CMK (cell line): ENCODE measurements at regions not wholly inside any gene's neighbourhood (a gene's known extent, or its start where the extent isn't known, plus 50 kb on each side); places are given as distances from the start of the nearest gene placed in this dataset.
"Not testable (repeated sequence)": the region's sequence is repeated elsewhere in the genome, so short reads cannot be mapped to it uniquely, and the experiment has no call there.

ENCODE experiments used
- DNase-seq: peaks from one replicate; pipeline ENCODE4 v3.0.0-alpha.2; 2010; ENCODE audit warnings: low read depth

DNA sequence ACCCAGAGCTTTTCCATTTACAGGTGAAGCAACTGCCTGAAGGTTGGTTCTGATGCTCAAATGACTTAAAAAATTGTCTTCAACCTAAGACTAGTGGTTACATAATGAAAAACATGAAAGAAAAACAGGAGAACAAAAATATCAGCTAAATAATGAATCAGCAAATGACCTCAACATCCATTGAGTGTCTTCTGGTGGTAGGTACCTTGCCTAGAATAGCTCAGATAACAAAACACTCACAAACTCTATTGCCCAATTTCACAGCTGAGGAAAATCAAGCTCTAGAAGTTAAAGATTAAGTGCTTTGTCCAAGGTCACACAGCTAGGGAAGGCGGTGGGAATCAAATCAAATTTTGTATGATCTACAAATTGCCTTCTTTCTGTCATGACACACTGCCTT is 304.6 kb upstream of the CDH11 start:
- DNase-seq = no peak

DNA sequence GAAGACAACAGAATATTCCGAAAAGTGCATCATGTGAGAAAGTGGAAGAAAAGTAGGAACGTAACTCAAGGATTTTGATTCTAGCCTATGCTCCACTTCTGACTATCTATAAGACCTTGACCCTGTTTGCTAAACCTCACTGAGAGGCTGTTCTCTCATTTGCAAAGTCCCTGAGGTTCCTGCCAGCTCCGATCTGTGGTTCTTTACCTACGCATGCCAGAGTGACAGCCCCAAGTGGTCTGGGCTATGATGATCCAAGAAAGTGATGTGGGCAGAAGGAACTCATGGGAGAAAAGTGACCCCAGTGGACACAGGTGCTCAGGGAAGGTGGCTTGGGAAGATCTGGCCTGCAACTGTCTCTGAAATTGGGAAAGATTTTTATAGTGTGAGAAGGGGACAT is 301.1 kb upstream of the CDH11 start:
- no peak for DNase-seq

DNA sequence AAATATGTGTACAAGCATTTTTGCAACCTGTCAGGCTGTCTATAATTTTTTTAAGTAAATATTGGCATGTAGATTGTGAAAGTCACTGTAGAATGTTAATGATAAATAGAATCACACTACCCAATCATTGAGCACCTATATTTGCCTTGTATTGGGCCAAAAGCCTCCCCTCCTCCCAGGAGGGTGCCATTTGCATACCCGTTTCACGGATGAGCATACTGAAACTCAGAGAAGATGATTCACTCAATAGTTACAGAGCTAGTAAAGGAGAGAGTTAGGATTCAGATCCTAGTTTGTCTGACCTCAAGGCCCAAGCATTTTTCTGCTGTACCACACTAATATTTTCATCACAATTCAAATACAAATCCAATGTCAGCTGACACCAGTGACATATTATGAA is 299.7 kb upstream of the CDH11 start:
- DNase-seq = no peak

DNA sequence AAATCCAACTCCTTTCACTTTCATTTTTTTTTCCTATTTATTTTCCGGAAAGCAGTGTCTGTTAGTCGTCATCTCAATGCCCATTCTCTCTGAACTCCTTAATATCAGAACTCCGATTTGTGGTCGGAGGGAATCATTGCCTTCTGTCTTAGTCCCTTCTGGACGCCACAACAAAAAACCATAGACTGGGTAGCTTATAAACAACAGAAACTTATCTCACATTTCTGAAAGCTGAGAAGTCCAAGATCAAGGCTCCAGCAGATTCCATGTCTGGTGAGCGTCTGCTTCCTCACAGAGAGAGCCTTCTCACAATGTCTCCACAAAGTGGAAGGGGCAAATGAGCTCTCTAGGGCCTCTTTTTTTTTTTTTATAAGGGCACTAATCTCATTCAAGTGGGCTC is 296.6 kb upstream of the CDH11 start:
- DNase-seq = no peak

DNA sequence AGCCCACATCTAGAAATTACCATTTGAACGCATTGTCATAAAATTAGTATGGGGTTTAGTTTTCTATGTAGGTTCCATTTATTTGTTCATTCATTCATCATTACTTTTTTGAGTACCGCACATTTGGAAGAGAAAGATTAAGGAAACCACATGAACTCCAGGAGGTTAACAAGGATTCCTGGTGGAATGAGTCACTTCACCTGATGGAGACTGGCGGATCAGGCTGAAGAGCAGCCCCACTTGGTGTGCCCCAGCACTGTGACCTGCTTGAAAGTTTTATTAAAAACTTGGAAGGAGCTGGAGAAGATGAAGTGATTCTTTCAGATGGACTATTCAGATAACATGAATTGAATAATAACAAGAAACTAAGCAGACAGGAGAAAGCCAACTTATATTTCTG is 293.6 kb upstream of the CDH11 start:
- no peak for DNase-seq

DNA sequence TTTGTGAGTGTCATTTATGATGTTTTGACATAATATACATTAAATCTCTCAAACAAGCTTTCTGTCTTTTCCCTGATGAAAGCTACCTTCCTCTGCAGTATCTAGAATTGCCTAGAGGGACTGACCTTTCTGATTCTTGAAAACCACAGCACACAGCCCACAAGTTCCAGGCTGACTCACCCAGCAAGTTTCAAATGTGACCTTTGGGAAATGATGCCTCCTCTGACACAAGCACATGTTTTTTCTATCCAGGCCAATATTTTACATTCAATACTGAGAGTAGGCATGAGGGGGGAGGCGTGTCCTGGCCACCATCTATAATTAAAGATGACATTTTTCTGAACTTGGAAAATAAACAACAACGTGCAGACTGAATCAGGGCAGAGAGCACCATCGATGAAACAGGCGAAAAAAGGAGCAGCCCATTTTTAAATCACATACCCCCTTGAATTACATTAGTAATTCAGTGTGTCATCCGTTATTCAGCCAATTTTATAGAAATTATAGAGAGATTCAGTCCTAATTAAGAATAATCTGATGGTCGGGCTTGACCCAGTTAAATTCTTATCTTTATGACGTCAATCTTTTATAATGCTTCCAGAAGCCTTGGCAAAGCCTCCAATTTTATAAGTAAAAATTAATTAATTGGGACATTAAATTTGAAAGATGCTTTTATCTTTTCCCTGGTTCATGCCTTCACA is 292.6 kb upstream of the CDH11 start:
- no peak for DNase-seq

DNA sequence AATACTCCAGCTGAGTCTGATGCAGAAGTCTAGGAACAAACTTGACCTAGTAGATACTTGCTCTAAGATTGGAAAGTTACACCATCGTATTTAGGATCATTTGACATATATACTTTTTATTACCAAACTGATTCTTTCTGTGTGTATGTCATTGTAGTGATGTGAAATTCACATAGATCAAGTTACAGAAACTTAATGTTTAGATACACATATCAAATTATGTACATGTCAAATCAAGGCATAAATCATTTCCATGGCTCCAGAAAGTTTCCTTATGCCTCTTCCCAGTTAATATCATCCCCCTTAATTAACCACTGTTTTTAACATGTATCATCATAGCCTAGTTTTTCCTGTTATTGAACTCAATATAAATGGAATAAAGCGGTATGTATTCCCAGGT is 292.0 kb upstream of the CDH11 start:
- DNase-seq = no peak

DNA sequence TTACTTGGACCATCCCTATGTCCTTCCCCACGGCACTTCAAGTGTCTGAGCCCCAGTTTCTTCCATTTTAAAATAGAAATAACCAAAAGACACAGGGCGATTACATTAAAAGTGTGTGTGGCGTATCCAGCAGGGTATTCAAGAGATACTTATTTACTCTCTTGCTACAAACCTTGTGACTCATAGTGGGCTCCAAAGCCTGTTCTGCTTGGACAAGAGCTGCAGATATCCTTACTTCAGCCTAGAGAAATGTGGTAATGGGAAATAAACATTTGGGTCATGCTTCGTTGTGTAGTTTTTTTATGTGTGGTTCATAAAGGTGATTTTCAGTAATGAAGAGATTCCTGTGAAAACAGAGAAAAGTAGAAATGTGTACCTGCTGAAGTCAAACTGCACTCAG is 288.9 kb upstream of the CDH11 start:
- DNase-seq = no peak

DNA sequence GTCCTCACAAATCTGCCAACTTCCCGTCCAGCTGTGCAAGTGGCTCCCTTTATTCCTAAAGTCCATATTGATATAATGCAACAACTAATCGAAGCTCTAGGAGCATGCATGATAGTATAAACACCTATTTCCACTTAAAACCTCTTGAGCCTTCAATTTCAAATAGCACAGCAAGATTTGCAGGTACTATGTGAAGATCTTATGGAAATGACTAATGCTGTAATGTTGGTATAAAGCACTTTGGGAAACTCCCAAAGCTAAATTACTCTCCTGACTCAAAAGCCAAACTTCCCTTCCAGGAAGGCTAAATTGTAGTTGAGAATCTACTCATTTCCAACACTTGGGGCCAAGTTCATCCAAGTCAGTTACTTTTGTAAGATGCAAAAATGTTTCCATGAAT is 287.6 kb upstream of the CDH11 start:
- DNase-seq = no peak

DNA sequence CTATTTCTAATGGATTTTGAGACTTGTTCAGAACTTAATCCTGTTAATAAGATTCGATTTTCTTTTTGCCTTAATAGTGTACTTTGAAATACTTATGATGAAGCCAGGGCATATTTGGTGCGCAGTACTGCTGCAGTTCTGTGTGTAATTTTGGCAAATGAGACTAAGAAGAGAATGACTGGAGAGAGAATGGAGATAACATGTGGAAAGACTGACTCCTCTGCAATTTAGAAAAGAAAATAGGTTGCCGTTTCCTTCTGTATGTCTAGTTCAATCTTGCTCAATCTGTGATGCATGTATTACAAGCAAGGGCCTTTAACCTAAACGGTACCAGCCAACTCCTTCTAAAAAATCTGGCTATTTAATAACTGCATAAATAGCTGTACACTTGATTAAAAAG is 285.1 kb upstream of the CDH11 start:
- no peak for DNase-seq

DNA sequence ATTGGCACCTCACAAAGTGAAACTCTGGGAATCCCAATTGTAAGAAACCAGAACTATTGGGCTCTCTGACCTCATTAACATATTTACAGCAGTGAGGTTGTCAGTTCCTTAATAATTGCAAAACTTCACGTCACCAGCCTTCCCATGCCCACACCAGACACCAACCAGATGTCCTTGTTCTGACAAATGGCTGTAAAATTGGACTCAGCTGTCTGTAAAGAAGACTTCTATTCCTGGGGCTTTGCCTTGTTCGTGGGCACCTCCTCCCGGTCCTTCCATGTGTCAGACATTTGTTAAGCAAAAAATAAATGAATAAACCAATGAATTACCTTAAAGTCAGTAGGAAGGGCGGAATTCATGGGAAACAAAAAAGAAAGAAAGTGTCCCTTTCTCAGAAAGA is 284.3 kb upstream of the CDH11 start:
- no peak for DNase-seq

DNA sequence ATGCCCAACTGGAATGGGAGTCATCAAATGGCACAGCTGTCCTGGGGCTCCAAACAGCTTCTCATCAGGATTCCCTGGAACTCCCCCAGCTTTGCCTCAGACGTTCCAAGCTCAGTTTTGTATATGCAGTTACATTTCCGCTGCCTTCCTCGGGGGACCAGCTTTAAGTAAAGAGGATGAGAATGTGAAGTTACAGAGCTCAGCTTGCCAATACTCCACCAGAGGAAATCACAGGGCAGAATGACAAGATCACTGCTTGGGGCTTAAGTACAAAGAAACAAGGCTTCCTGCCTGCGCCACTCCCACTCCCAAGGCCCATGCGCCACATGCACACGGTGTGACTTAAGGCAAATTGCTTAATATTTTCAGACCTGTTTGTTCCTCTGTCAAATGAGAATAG is 272.4 kb upstream of the CDH11 start:
- no peak for DNase-seq

DNA sequence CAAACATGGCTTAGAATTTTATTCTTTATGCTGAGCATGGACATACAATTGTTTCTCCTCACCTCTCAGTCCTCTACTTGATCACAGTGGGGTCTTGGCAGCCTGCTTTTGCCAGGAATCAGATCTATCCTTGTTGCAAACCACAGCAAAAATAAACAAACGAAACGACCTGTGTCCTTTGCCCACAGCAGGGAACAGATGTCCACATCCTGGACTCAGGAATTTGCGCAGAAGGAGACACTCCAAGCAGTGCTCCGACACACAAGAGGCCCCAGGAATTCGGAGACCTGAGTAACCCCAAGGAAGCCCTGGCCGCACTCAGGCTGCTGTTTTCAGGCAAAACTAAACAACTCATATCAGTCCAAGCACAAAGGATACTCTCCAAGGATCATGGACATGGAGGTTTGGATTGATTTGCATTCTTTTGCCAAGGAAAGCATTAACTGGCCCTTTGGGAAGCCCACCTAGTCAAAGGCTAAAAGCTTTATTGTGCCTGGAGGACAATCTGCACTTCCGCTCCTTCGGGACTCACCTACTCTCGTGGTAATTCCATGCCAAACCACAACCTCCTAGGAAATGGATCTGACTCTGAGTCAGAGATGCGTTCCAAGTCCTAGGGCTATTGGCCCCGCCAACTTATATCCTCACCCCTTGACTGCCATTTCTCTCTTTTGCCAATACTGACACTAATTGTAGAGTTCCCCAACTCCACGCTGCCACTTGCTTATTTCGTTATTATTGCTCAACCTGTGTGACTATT is 271.1 kb upstream of the CDH11 start:
- no peak for DNase-seq

DNA sequence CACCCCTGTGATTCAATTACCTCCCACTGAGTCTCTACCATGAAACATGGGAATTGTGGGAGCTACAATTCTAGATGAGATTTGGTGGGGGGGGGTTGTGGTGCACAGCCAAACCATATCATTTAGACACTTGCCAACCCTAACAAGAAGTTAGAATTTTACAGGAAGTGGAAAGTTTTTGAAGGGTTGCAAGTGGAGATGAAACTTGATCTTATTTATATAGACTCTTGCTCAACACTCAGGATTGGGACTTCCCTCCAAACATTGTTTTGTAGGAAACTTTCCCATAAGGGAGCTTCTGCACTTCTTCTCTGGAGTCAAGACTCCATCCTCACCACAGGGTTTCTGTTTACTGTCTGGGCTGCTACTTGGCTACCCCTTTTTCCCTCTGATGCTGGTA is 266.7 kb upstream of the CDH11 start:
- no peak for DNase-seq

DNA sequence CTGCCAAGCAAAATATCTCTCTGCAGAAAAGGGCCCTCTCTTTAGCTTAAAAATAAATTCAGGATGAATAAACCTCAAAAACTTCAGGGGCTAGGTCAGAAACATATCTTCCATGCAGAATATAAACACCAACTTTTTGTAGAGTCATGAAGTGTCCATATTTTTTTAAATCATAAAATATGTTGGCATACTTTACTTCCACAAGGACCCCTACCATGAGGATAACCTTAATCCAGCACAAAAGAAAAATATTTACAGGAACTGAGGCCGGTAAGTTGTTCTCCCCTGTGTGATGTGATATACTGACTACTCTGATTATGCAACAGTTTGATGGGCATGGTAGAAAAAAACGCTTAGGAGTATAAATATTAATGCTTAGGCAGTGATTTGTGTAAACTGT is 264.8 kb upstream of the CDH11 start:
- no peak for DNase-seq

DNA sequence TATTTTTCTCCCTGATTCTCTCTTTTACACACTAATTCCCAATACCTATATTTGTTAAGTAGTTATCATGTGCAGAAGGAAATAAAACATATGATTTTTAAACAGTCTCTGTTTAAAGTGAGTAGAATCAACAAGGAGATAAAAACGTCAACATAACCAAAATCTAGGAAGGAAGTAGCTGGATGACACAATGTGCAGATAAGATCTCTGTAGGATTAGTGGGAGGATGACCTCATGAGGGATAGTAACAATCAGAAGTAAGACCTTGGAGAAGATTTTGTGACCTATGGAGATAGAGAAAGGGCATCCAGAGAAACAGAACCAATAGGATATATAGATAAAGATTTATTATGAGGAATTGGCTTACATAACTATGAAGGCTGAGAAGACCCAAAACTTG is 262.6 kb upstream of the CDH11 start:
- no peak for DNase-seq

DNA sequence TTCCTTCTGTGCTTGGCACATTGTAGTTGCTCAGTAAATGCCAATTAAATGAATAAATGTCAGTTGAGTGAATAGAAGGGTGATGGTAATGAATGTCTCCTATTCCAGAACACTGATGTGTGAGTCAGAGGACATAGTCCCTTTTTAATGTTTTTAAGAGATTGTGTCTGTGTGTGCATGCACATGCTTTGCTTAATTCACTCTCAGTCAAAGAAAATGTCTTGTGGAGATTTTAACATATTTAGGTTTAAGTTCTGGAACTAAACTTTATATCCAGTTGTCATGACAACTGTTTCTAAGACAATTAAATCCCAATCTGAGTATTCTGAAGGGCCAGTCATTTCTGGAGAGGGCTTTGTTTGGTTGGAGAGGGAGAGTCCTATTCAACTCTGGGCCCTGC is 255.3 kb upstream of the CDH11 start:
- no peak for DNase-seq

DNA sequence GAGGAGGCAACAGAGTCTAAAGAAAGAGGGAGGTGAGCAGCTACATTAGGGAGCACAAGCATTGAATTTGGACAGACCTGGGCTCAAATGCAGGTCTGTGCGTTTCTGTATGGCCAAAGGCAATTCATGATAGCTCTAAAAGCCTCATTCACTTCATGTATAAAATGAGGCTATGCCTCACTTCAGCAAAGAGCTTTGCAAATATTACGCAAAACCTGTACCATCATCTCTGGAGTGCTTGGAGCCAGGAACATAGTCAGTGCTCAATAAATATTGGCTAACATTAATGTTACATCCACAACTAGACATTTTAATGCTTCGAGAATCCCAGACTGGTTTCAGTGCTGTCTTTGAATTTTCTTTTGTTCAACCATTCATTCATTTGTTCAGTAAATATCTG is 254.7 kb upstream of the CDH11 start:
- DNase-seq = no peak

DNA sequence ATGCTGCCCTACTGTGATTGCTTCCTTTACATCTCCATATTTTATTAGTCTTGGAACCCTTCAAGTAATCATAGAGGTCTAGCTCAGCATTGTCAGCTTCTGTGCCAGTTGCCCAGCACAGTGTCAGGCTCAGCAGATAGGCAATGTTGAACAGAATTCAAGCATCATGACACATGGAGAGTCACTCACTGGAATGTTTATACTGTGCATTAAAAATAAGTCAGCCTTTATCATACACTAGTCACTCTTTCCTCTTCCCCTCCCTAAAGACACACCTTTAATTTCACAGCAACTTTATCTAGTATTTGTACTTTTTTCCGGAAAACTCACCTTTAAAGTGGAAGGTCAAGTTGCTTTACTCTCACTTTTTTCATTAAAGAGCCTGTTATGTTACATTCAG is 253.8 kb upstream of the CDH11 start:
- DNase-seq = no peak

DNA sequence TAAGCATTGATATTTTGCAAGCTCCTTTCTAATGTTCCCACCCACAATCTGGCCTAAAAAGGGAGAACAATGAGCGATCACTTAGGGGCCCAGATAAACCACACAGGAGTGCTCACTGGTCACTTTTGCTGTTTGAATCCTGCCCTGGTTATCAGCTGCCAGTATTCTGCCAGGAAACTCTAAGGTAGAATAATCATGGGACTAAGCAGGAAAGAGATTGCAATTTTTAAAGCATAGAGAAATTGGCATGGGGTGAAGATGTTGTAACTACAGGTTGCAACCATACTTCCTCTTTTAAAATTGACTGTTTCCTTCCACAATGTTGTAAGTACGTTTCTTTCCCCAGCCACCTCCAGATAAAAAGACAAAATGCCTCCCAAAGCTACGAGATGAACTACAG is 251.2 kb upstream of the CDH11 start:
- DNase-seq = no peak

DNA sequence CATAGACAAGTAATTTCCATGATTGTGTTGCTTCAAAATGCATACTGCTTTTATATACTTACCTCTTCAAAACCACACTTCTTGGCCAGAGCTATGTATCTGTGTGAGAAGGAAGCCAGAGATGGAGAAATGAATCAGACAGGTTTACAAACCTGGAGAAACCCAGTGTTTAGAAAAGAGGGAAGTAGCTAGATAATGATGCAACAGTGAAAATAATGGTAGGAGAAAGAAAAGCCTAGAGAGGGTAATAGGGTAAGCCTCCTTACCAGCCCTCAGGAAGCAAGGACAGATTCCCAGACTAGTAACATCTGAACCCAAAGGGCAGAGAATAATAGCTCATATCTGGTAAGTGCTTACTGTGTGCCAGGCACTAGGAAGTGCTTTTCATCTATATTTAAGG is 250.3 kb upstream of the CDH11 start:
- DNase-seq = no peak

DNA sequence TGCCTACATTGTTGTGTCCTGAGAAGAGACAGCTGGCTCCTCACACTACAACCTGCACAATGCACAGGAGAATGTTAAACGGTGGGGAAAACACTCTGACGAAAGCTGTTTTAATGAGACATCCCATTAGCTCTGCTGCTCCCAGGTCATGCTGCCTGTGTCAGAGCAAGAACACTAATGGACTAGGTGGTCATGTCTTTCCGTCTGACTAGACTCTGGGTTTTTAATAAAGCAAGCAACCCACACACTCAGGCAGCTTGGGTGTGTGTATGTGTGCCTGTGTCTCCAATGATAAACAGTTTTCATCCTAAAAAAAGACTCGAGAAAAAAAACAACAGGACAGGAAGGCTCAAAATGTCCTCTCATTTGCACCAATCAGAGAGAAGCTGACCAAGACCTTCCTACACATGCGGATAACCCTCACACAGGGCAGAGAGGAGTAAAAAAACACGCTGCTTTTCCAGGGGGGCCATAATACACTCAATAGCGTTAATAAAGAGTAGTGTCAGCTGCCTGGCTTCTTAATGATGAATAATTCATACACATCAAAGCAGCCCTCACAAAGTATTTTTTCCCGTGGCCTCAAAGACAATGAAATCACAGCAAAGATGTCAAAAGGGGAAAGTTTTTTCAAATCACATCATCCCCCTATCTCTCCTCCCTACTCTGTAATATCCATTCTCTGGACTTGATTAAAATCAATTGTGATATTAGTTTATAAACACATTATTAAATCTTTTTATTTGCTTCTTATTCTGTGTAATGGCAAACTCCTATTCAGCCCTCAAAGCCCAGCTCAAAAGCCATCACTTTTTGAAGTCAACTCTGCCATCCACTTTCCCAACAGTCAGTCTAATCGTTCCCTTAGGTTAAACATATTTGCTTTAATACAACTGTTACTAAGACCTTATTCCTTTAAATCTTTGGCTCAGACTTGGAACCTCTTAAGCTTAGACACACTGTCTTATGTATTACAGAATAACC is 244.2 kb upstream of the CDH11 start:
- no peak for DNase-seq

DNA sequence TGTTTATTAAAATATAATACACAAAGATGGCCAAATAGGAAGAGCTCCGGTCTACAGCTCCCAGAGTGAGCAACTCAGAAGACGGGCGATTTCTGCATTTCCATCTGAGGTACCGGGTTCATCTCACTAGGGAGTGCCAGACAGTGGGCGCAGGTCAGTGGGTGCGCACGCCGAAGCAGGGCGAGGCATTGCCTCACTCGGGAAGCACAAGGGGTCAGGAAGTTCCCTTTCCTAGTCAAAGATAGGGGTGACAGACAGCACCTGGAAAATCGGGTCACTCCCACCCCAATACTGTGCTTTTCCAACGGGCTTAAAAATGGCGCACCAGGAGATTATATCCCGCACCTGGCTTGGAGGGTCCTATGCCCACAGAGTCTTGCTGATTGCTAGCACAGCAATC is 234.9 kb upstream of the CDH11 start:
- DNase-seq = not testable (repeated sequence)
